ENCODE measurements at regions not wholly inside any gene's neighbourhood (a gene's known extent, or its start where the extent isn't known, plus 50 kb on each side); places are given as distances from the start of the nearest gene placed in this dataset.

GRCh38 chr16:11473728-11474127 is 113.0 kb downstream of the LITAF start:
- TF ChIP-seq, protein P1, sequence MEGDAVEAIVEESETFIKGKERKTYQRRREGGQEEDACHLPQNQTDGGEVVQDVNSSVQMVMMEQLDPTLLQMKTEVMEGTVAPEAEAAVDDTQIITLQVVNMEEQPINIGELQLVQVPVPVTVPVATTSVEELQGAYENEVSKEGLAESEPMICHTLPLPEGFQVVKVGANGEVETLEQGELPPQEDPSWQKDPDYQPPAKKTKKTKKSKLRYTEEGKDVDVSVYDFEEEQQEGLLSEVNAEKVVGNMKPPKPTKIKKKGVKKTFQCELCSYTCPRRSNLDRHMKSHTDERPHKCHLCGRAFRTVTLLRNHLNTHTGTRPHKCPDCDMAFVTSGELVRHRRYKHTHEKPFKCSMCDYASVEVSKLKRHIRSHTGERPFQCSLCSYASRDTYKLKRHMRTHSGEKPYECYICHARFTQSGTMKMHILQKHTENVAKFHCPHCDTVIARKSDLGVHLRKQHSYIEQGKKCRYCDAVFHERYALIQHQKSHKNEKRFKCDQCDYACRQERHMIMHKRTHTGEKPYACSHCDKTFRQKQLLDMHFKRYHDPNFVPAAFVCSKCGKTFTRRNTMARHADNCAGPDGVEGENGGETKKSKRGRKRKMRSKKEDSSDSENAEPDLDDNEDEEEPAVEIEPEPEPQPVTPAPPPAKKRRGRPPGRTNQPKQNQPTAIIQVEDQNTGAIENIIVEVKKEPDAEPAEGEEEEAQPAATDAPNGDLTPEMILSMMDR (conservative IDR thresholded peaks at IDR 0.05 in 1 of 2, IDR thresholded peaks at IDR 0.05 in 1 of 2; ENCODE audit: extremely low read depth in 1 of 2, insufficient read depth in 1 of 2, low read depth in 1 of 2, low read length in 2 of 2), result no peak
- TF ChIP-seq EZH2 (IDR thresholded peaks at IDR 0.05; ENCODE audit: borderline replicate concordance, low read length), result no peak

Data from mammary epithelial cell (primary cell).